Suprapubic skin (tissue), 4 donors: ENCODE measurements at regions not wholly inside any gene's neighbourhood (a gene's known extent, or its start where the extent isn't known, plus 50 kb on each side); places are given as distances from the start of the nearest gene placed in this dataset.

Experiments used
- DNase-seq, 2 donors: peaks; one replicate each; pipeline ENCODE4 v3.0.0-alpha.2; 2019; ENCODE audit warnings: low spot score in 2 of 2
- H3K27ac ChIP-seq: fragments of 200-600 bp; sonication (generic); one replicate; pipeline ENCODE4 v1.5.1; 2019
- H3K27me3 ChIP-seq: fragments of 200-600 bp; sonication (generic); one replicate; pipeline ENCODE4 v1.5.1; 2019
- H3K36me3 ChIP-seq: fragments of 200-600 bp; sonication (generic); one replicate; pipeline ENCODE4 v1.5.1; 2019
- H3K4me1 ChIP-seq: fragments of 200-600 bp; sonication (generic); one replicate; pipeline ENCODE4 v1.5.1; 2019
- H3K4me3 ChIP-seq: fragments of 200-600 bp; sonication (generic); one replicate; pipeline ENCODE4 v1.5.1; 2019; ENCODE audit warnings: mild to moderate bottlenecking
- H3K9me3 ChIP-seq: fragments of 200-600 bp; sonication (generic); one replicate; pipeline ENCODE4 v1.5.1; 2019
- EP300 ChIP-seq: sonication (generic); formaldehyde crosslinking; IDR thresholded peaks from one replicate; pipeline ENCODE4 v1.6.1; 2017; ENCODE audit warnings: antibody characterized with exemption
- POLR2A ChIP-seq, 2 donors: fragments of 450-650 bp; IDR thresholded peaks; one replicate each; pipeline ENCODE4 v1.6.1; 2017; ENCODE audit warnings: antibody characterized with exemption in 2 of 2, mild to moderate bottlenecking in 2 of 2, moderate library complexity in 2 of 2
- POLR2AphosphoS5 ChIP-seq, 3 donors: sonication (generic); formaldehyde crosslinking; IDR thresholded peaks; one replicate each; pipeline ENCODE4 v1.6.1; 2017; ENCODE audit warnings: antibody characterized with exemption in 3 of 3
- WGBS: methylation state at CpG from one replicate; pipeline ENCODE4 v1.1.5; 2018; 5-methylcytosine and 5-hydroxymethylcytosine counted together
- TF ChIP-seq, protein P1 (sequence below), 2 donors: fragments of 200-600 bp in 1 of 2; fragments of 450-650 bp in 1 of 2; sonication (generic) in 1 of 2; IDR thresholded peaks; one replicate each; pipeline ENCODE4 v1.5.1; 2016 to 2019; ENCODE audit warnings: antibody characterized with exemption in 2 of 2, mild to moderate bottlenecking in 1 of 2, moderate library complexity in 1 of 2

DNA sequence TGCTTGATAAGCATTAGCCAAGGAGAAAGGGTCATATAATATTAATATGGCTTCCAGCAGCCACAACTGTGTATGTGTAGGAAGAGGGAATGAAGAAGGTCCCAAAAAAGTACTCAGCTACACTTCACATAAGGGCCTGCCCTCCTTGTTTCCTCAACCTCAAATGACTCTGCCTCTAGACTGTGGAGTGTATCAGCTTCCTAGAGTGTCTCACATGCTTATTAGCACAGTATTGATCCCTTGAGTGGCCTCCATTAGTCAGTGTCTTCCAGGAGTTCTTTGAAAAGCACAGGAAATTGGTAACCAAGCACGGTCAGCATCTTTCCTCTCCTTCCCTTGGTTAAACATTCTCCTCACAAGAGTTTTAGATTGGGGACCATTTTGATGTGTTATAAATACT, 190.4 kb upstream of the ATP10B start:
- Histone ChIP-seq H3K9me3 (no peaks in the 10 kb centered on the region), H3K36me3 (no peaks in the 10 kb centered on the region), H3K4me3 (no peak overlapping the region), H3K27me3 (no peaks in the 10 kb centered on the region), H3K27ac (no peak overlapping the region), H3K4me1 (no peaks in the 10 kb centered on the region)
- TF ChIP-seq, protein P1, sequence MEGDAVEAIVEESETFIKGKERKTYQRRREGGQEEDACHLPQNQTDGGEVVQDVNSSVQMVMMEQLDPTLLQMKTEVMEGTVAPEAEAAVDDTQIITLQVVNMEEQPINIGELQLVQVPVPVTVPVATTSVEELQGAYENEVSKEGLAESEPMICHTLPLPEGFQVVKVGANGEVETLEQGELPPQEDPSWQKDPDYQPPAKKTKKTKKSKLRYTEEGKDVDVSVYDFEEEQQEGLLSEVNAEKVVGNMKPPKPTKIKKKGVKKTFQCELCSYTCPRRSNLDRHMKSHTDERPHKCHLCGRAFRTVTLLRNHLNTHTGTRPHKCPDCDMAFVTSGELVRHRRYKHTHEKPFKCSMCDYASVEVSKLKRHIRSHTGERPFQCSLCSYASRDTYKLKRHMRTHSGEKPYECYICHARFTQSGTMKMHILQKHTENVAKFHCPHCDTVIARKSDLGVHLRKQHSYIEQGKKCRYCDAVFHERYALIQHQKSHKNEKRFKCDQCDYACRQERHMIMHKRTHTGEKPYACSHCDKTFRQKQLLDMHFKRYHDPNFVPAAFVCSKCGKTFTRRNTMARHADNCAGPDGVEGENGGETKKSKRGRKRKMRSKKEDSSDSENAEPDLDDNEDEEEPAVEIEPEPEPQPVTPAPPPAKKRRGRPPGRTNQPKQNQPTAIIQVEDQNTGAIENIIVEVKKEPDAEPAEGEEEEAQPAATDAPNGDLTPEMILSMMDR (IDR thresholded peaks at IDR 0.05): no peak
- TF ChIP-seq POLR2AphosphoS5 (IDR thresholded peaks at IDR 0.05): no peak
- TF ChIP-seq EP300: no peak
- TF ChIP-seq POLR2A (IDR thresholded peaks at IDR 0.05): no peak
- 89% methylated on average over 1 of the region's 1 CpG for WGBS
- DNase-seq: no peak

DNA sequence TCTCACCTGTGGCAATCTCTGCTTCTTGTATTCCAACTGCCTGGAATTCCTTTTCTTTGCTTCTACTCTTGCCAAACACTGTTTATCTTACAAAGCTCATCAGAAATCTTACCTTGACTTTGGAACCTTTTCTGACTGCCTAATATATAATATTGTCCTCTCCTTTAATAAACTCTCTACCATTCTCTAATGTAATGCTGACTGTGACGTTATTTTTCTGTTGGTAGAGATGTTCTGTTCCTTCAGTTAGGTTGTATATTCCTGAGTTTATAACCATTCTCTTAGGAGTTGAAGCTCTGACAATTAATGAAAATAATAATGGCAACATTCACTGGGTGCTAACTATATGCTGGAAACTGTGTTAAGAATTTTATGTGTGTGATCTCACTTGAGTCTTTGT, 188.8 kb upstream of the ATP10B start:
- 86% methylated on average over 1 of the region's 1 CpG for WGBS
- no peaks in the 10 kb centered on the region for H3K27me3 ChIP-seq
- H3K36me3 ChIP-seq: no peaks in the 10 kb centered on the region
- no peak overlapping the region for H3K4me3 ChIP-seq
- H3K4me1 ChIP-seq: no peaks in the 10 kb centered on the region
- no peak for DNase-seq
- no peak overlapping the region for H3K27ac ChIP-seq
- no peak for TF ChIP-seq EP300
- no peak for TF ChIP-seq POLR2AphosphoS5 (IDR thresholded peaks at IDR 0.05)
- TF ChIP-seq, protein P1 (IDR thresholded peaks at IDR 0.05): no peak
- TF ChIP-seq POLR2A (IDR thresholded peaks at IDR 0.05): no peak
- H3K9me3 ChIP-seq: no peaks in the 10 kb centered on the region

DNA sequence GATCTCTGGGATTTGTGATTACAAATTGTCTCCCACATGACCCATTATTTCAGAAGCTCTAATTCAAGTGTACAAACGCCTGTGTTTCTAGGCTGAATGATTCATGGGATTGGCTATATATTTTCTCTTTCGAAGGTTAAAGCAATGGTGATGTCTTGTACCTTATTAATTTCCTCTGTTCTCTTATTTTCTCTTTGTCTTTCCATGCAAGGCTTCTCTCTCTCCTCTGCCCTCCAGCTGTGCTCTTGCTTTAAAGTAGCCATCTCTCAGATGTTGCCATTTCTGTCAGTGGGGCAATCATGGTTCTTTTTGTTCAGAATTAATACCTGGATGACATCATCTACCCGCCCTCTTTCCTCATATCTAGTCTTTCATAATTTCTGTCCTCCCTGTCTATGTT, 184.3 kb upstream of the ATP10B start:
- Histone ChIP-seq H3K9me3 (no peaks in the 10 kb centered on the region), H3K36me3 (no peaks in the 10 kb centered on the region), H3K27ac (no peak overlapping the region), H3K4me1 (no peaks in the 10 kb centered on the region), H3K27me3 (no peaks in the 10 kb centered on the region), H3K4me3 (no peak overlapping the region)
- 73% methylated on average over 3 of the region's 3 CpGs for WGBS
- DNase-seq: no peak
- TF ChIP-seq POLR2A (IDR thresholded peaks at IDR 0.05): no peak
- TF ChIP-seq EP300: no peak
- TF ChIP-seq, protein P1 (IDR thresholded peaks at IDR 0.05): no peak
- TF ChIP-seq POLR2AphosphoS5 (IDR thresholded peaks at IDR 0.05): no peak

DNA sequence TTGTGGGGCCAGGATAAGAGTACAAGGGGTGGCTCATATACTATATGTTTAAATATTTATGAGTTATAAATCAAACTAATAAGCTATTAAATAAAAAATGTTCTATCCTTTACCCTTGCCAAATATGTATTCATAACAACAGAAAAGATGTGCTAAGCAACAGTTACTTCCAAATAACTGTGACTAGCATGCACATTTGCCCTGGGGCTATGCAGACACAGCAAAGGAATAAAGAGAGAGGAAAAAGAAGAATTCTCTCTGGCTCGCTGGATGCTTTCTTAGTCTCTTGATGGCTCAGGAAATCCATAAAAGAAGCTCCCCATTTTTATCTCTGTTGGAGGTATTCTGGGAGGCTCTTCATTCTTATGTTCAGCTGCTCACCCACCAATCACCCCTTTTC, 182.4 kb upstream of the ATP10B start:
- H3K9me3 ChIP-seq: no peaks in the 10 kb centered on the region
- 20% methylated on average over 1 of the region's 1 CpG for WGBS
- H3K27ac ChIP-seq: no peak overlapping the region
- DNase-seq: no peak
- H3K4me3 ChIP-seq: no peak overlapping the region
- H3K36me3 ChIP-seq: no peaks in the 10 kb centered on the region
- no peaks in the 10 kb centered on the region for H3K27me3 ChIP-seq
- TF ChIP-seq POLR2A (IDR thresholded peaks at IDR 0.05): no peak
- no peaks in the 10 kb centered on the region for H3K4me1 ChIP-seq

DNA sequence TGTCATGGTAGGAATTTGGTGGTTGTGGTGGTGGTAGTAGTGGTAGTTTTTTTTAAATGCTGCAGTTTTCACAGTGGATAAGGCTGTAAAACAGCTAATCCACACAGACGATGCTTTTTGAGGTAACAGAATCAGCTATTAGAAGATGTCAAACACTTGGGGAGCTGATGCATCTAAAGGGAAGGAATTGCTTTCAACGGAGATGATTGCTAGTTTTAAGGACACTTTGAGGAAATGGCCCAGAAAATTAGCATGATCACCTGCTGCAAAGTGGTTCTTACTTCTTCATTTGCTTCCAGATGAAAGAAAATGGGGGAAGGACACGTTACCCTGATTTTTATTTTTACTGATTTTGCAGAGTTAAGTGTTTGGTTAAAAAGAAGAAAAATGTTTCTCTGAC, 178.2 kb upstream of the ATP10B start:
- no peaks in the 10 kb centered on the region for H3K4me1 ChIP-seq
- H3K27me3 ChIP-seq: no peaks in the 10 kb centered on the region
- 51% methylated on average over 3 of the region's 3 CpGs for WGBS
- no peaks in the 10 kb centered on the region for H3K36me3 ChIP-seq
- H3K27ac ChIP-seq: no peak overlapping the region
- no peaks in the 10 kb centered on the region for H3K9me3 ChIP-seq
- TF ChIP-seq POLR2A (IDR thresholded peaks at IDR 0.05) (no peak), EP300 (no peak), POLR2AphosphoS5 (IDR thresholded peaks at IDR 0.05) (no peak)
- TF ChIP-seq, protein P1 (IDR thresholded peaks at IDR 0.05): no peak
- no peak for DNase-seq
- H3K4me3 ChIP-seq: no peak overlapping the region

DNA sequence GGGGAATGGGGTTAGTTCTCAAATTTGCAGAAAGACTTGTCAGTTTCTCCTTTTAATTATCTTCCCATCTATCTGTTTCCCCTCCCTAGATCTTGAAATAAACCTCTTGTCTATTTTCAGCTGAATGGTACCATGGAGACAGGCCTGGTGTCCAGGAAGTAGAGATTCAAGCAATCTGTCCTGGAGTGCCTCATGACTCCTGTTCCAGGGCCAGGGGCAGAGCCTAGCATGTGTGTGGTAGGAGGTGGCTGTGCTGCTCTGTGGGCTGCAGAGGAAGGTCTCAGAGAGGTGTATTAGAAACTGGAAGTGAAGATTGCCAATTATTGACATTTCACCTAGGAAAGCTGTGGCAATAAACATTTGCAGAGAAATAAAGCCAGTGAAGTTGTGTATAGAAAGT, 175.8 kb upstream of the ATP10B start:
- Histone ChIP-seq H3K27me3 (no peaks in the 10 kb centered on the region), H3K4me1 (no peaks in the 10 kb centered on the region), H3K9me3 (no peaks in the 10 kb centered on the region), H3K27ac (no peak overlapping the region), H3K36me3 (no peaks in the 10 kb centered on the region), H3K4me3 (no peak overlapping the region)
- TF ChIP-seq POLR2A (IDR thresholded peaks at IDR 0.05) (no peak), EP300 (no peak), POLR2AphosphoS5 (IDR thresholded peaks at IDR 0.05) (no peak)
- TF ChIP-seq, protein P1 (IDR thresholded peaks at IDR 0.05): no peak
- no peak for DNase-seq
